Natural killer cell (primary cell): ENCODE measurements at regions not wholly inside any gene's neighbourhood (a gene's known extent, or its start where the extent isn't known, plus 50 kb on each side); places are given as distances from the start of the nearest gene placed in this dataset.

Experiments used
- ATAC-seq, 3 donors: fragments of 150-1000 bp in 2 of 3; fragments of 200-7000 bp in 1 of 3; cut with Tn5 transposase; 1 replicate in 1 of 3; 2 replicates in 2 of 3; pipeline ENCODE4 v1.10.0; 2021; ENCODE audit warnings: mild to moderate bottlenecking in 2 of 3, moderate library complexity in 2 of 3
- DNase-seq, 2 donors: peaks; one replicate each; pipeline versions ENCODE4 v3.0.0 to v3.0.0-alpha.2; 2013 to 2021; ENCODE audit warnings: mixed read lengths in 1 of 2
- H3K27ac ChIP-seq: one replicate; pipeline ENCODE4 v1.5.1; 2013; ENCODE audit warnings: mild to moderate bottlenecking, low read length
- H3K27me3 ChIP-seq: one replicate; pipeline ENCODE4 v1.6.1; 2013; ENCODE audit warnings: low read length; ENCODE audit not compliant: control insufficient read depth, insufficient read depth
- H3K36me3 ChIP-seq: one replicate; pipeline ENCODE4 v1.6.1; 2013; ENCODE audit warnings: low read length; ENCODE audit not compliant: control insufficient read depth, insufficient read depth
- H3K4me1 ChIP-seq: one replicate; pipeline ENCODE4 v1.6.1; 2013; ENCODE audit warnings: low read length; ENCODE audit not compliant: control insufficient read depth, insufficient read depth
- H3K4me3 ChIP-seq: one replicate; pipeline ENCODE4 v1.5.1; 2013; ENCODE audit warnings: low read length
- H3K9me3 ChIP-seq: one replicate; pipeline ENCODE4 v1.6.1; 2013; ENCODE audit warnings: low read length; ENCODE audit not compliant: control insufficient read depth, insufficient read depth
- H3K27ac Mint-ChIP-seq, 2 donors: one replicate each; pipeline ENCODE4 v1.8.0; 2022; ENCODE audit warnings: mild to moderate bottlenecking in 2 of 2, mixed read lengths in 2 of 2, moderate library complexity in 1 of 2
- H3K27me3 Mint-ChIP-seq, 2 donors: one replicate each; pipeline ENCODE4 v1.8.0; 2022; ENCODE audit warnings: low read depth in 2 of 2, mixed read lengths in 2 of 2
- H3K36me3 Mint-ChIP-seq: one replicate; pipeline ENCODE4 v1.8.0; 2022; ENCODE audit warnings: mixed read lengths
- H3K4me1 Mint-ChIP-seq, 2 donors: one replicate each; pipeline ENCODE4 v1.8.0; 2022; ENCODE audit warnings: mixed read lengths in 2 of 2
- H3K4me3 Mint-ChIP-seq: one replicate; pipeline ENCODE4 v1.8.0; 2022; ENCODE audit warnings: mild to moderate bottlenecking, moderate library complexity, mixed read lengths
- H3K9me3 Mint-ChIP-seq, 2 donors: one replicate each; pipeline ENCODE4 v1.8.0; 2022; ENCODE audit warnings: mixed read lengths in 2 of 2
- CTCF ChIP-seq: fragments of 200-600 bp; IDR thresholded peaks from one replicate; pipeline ENCODE4 v1.8.0; 2022; ENCODE audit warnings: antibody characterized with exemption
- WGBS: methylation state at CpG from one replicate; pipeline ENCODE4 v1.1.7; 2013; ENCODE audit warnings: missing lambda C conversion rate; ENCODE audit not compliant: insufficient coverage; 5-methylcytosine and 5-hydroxymethylcytosine counted together
- intact Hi-C: fragments of 100-400 bp; cut with micrococcal nuclease; formaldehyde crosslinking; loops from one replicate; pipeline ENCODE4 v1.14.2; 2022

- Mint-ChIP-seq H3K27me3 (no peaks in the 10 kb centered on the region), H3K9me3 (peaks cover 0 to 3% of the 10 kb centered on the region in 2 donors), H3K4me3 (peak overlapping the region; percentile 28), H3K4me1 (peaks cover 0 to 13% of the 10 kb centered on the region in 2 donors), H3K27ac (no peak overlapping the region), H3K36me3 (no peaks in the 10 kb centered on the region)
- H3K27ac ChIP-seq = no peak overlapping the region
- no peaks in the 10 kb centered on the region for H3K36me3 ChIP-seq
- H3K4me3 ChIP-seq = no peak overlapping the region
- H3K9me3 ChIP-seq = peaks cover 8% of the 10 kb centered on the region
- no peaks in the 10 kb centered on the region for H3K4me1 ChIP-seq
- no peak for ATAC-seq
- DNase-seq = peak in 1 of 2 donors; percentile 49
- 68% methylated on average over 19 of the region's 19 CpGs for WGBS
- no peak for TF ChIP-seq CTCF
- no peaks in the 10 kb centered on the region for H3K27me3 ChIP-seq
- intact Hi-C loops = loop anchor here (10.0 kb wide), 1 partner anchor 142 kb away; the partner anchor contains the start of gene NBR1
Measured at GRCh38 chr17:43316522-43317142, 82.2 kb upstream of the ARL4D start.

- H3K27me3 Mint-ChIP-seq = no peaks in the 10 kb centered on the region
Measured at GRCh38 chr17:43315858-43316521, 82.2 kb upstream of the RNU2-1 start.

GRCh38 chr17:43315369-43315768, 81.6 kb upstream of the RNU2-1 start:
- Histone ChIP-seq H3K36me3 (no peaks in the 10 kb centered on the region), H3K27me3 (no peaks in the 10 kb centered on the region), H3K4me3 (no peak overlapping the region), H3K9me3 (peaks cover 8% of the 10 kb centered on the region), H3K4me1 (no peaks in the 10 kb centered on the region), H3K27ac (no peak overlapping the region)
- Mint-ChIP-seq H3K4me3 (no peak overlapping the region), H3K36me3 (no peaks in the 10 kb centered on the region), H3K27me3 (no peaks in the 10 kb centered on the region), H3K9me3 (peaks cover 0 to 3% of the 10 kb centered on the region in 2 donors), H3K27ac (no peak overlapping the region), H3K4me1 (peaks cover 0 to 13% of the 10 kb centered on the region in 2 donors)
- no peak for TF ChIP-seq CTCF
- intact Hi-C loops = loop anchor here (10.0 kb wide), 1 partner anchor 141 kb away; the partner anchor contains the start of gene NBR1
- no peak for ATAC-seq
- DNase-seq = no peak
- WGBS = 0% methylated on average over 32 of the region's 32 CpGs

More at GRCh38 chr17:43315858-43316521, 82.2 kb upstream of the RNU2-1 start:
- Mint-ChIP-seq H3K4me3 (no peak overlapping the region), H3K36me3 (no peaks in the 10 kb centered on the region), H3K9me3 (peaks cover 0 to 3% of the 10 kb centered on the region in 2 donors), H3K4me1 (peaks cover 0 to 13% of the 10 kb centered on the region in 2 donors), H3K27ac (no peak overlapping the region)
- Histone ChIP-seq H3K36me3 (no peaks in the 10 kb centered on the region), H3K27ac (no peak overlapping the region), H3K4me3 (no peak overlapping the region), H3K4me1 (no peaks in the 10 kb centered on the region), H3K27me3 (no peaks in the 10 kb centered on the region), H3K9me3 (peaks cover 8% of the 10 kb centered on the region)
- WGBS = 0% methylated on average over 14 of the region's 15 CpGs
- intact Hi-C loops = loop anchor here (10.0 kb wide), 1 partner anchor 141 kb away; the partner anchor contains the start of gene NBR1
- ATAC-seq (no peak), DNase-seq (no peak)
- no peak for TF ChIP-seq CTCF
